ENCODE measurements at regions not wholly inside any gene's neighbourhood (a gene's known extent, or its start where the extent isn't known, plus 50 kb on each side); places are given as distances from the start of the nearest gene placed in this dataset.

- peaks cover 4% of the 10 kb centered on the region for H3K4me1 ChIP-seq (ENCODE audit: insufficient read depth, insufficient read length)
- no peak for TF ChIP-seq ZNF274 (IDR thresholded peaks at IDR 0.05; ENCODE audit: low read depth, low read length)
- TF ChIP-seq YY1 (IDR thresholded peaks at IDR 0.05; ENCODE audit: insufficient read depth, insufficient read length) = no peak
- no peak for TF ChIP-seq SUZ12 (IDR thresholded peaks at IDR 0.05; ENCODE audit: extremely low read depth, insufficient read depth, insufficient read length)
- no peaks in the 10 kb centered on the region for H3K9me3 ChIP-seq (ENCODE audit: insufficient read depth, low read length)
- H3K4me3 ChIP-seq (ENCODE audit: insufficient read length, low read depth) = no peak overlapping the region
- DNase-seq (ENCODE audit: low read depth, low spot score) = no peak
- H3K36me3 ChIP-seq (ENCODE audit: insufficient read depth, insufficient read length, low read length) = no peaks in the 10 kb centered on the region
- H3K27me3 ChIP-seq (ENCODE audit: insufficient read depth, insufficient read length) = peaks cover 10% of the 10 kb centered on the region
- H3K9ac ChIP-seq (ENCODE audit: insufficient read length, low read depth) = no peak overlapping the region
Observed at GRCh38 chr17:36816214-36816906, 120.9 kb upstream of the LHX1 start.

- Histone ChIP-seq H3K9ac (ENCODE audit: insufficient read length, low read depth) (peak overlapping the region; percentile 21), H3K9me3 (ENCODE audit: insufficient read depth, low read length) (no peaks in the 10 kb centered on the region), H3K27me3 (ENCODE audit: insufficient read depth, insufficient read length) (peaks cover 10% of the 10 kb centered on the region), H3K4me3 (ENCODE audit: insufficient read length, low read depth) (no peak overlapping the region), H3K36me3 (ENCODE audit: insufficient read depth, insufficient read length, low read length) (no peaks in the 10 kb centered on the region), H3K4me1 (ENCODE audit: insufficient read depth, insufficient read length) (peaks cover 4% of the 10 kb centered on the region)
- no peak for DNase-seq (ENCODE audit: low read depth, low spot score)
- no peak for TF ChIP-seq SUZ12 (IDR thresholded peaks at IDR 0.05; ENCODE audit: extremely low read depth, insufficient read depth, insufficient read length)
- TF ChIP-seq YY1 (IDR thresholded peaks at IDR 0.05; ENCODE audit: insufficient read depth, insufficient read length) = no peak
- TF ChIP-seq ZNF274 (IDR thresholded peaks at IDR 0.05; ENCODE audit: low read depth, low read length) = no peak
Observed at GRCh38 chr17:36816907-36817288, 120.4 kb upstream of the LHX1 start.

- Histone ChIP-seq H3K9me3 (ENCODE audit: insufficient read depth, low read length) (no peaks in the 10 kb centered on the region), H3K36me3 (ENCODE audit: insufficient read depth, insufficient read length, low read length) (no peaks in the 10 kb centered on the region), H3K27me3 (ENCODE audit: insufficient read depth, insufficient read length) (peaks cover 7% of the 10 kb centered on the region), H3K4me3 (ENCODE audit: insufficient read length, low read depth) (no peak overlapping the region), H3K4me1 (ENCODE audit: insufficient read depth, insufficient read length) (peaks cover 4% of the 10 kb centered on the region), H3K9ac (ENCODE audit: insufficient read length, low read depth) (no peak overlapping the region)
- DNase-seq (ENCODE audit: low read depth, low spot score) = no peak
- TF ChIP-seq ZNF274 (IDR thresholded peaks at IDR 0.05; ENCODE audit: low read depth, low read length) (no peak), SUZ12 (IDR thresholded peaks at IDR 0.05; ENCODE audit: extremely low read depth, insufficient read depth, insufficient read length) (no peak), YY1 (IDR thresholded peaks at IDR 0.05; ENCODE audit: insufficient read depth, insufficient read length) (no peak)
Observed at GRCh38 chr17:36817483-36818048, 119.7 kb upstream of the LHX1 start.

GRCh38 chr17:36818134-36818825 lies 119.0 kb upstream of the LHX1 start:
- Histone ChIP-seq H3K4me1 (ENCODE audit: insufficient read depth, insufficient read length) (peaks cover 4% of the 10 kb centered on the region), H3K4me3 (ENCODE audit: insufficient read length, low read depth) (no peak overlapping the region), H3K9ac (ENCODE audit: insufficient read length, low read depth) (no peak overlapping the region), H3K9me3 (ENCODE audit: insufficient read depth, low read length) (no peaks in the 10 kb centered on the region), H3K27me3 (ENCODE audit: insufficient read depth, insufficient read length) (peaks cover 2% of the 10 kb centered on the region), H3K36me3 (ENCODE audit: insufficient read depth, insufficient read length, low read length) (no peaks in the 10 kb centered on the region)
- no peak for TF ChIP-seq ZNF274 (IDR thresholded peaks at IDR 0.05; ENCODE audit: low read depth, low read length)
- TF ChIP-seq SUZ12 (IDR thresholded peaks at IDR 0.05; ENCODE audit: extremely low read depth, insufficient read depth, insufficient read length) = no peak
- no peak for TF ChIP-seq YY1 (IDR thresholded peaks at IDR 0.05; ENCODE audit: insufficient read depth, insufficient read length)
- DNase-seq (ENCODE audit: low read depth, low spot score) = no peak

- H3K4me3 ChIP-seq (ENCODE audit: insufficient read length, low read depth) = no peak overlapping the region
- H3K27me3 ChIP-seq (ENCODE audit: insufficient read depth, insufficient read length) = no peaks in the 10 kb centered on the region
- H3K36me3 ChIP-seq (ENCODE audit: insufficient read depth, insufficient read length, low read length) = no peaks in the 10 kb centered on the region
- H3K4me1 ChIP-seq (ENCODE audit: insufficient read depth, insufficient read length) = peaks cover 10% of the 10 kb centered on the region
- no peaks in the 10 kb centered on the region for H3K9me3 ChIP-seq (ENCODE audit: insufficient read depth, low read length)
- DNase-seq (ENCODE audit: low read depth, low spot score) = no peak
- no peak for TF ChIP-seq ZNF274 (IDR thresholded peaks at IDR 0.05; ENCODE audit: low read depth, low read length)
- no peak for TF ChIP-seq SUZ12 (IDR thresholded peaks at IDR 0.05; ENCODE audit: extremely low read depth, insufficient read depth, insufficient read length)
- TF ChIP-seq YY1 (IDR thresholded peaks at IDR 0.05; ENCODE audit: insufficient read depth, insufficient read length) = no peak
- H3K9ac ChIP-seq (ENCODE audit: insufficient read length, low read depth) = no peak overlapping the region
Observed at GRCh38 chr17:36823850-36824677, 113.2 kb upstream of the LHX1 start.

- Histone ChIP-seq H3K9ac (ENCODE audit: insufficient read length, low read depth) (no peak overlapping the region), H3K4me1 (ENCODE audit: insufficient read depth, insufficient read length) (peaks cover 10% of the 10 kb centered on the region), H3K36me3 (ENCODE audit: insufficient read depth, insufficient read length, low read length) (no peaks in the 10 kb centered on the region), H3K4me3 (ENCODE audit: insufficient read length, low read depth) (no peak overlapping the region), H3K9me3 (ENCODE audit: insufficient read depth, low read length) (no peaks in the 10 kb centered on the region), H3K27me3 (ENCODE audit: insufficient read depth, insufficient read length) (no peaks in the 10 kb centered on the region)
- no peak for DNase-seq (ENCODE audit: low read depth, low spot score)
- TF ChIP-seq ZNF274 (IDR thresholded peaks at IDR 0.05; ENCODE audit: low read depth, low read length) (no peak), SUZ12 (IDR thresholded peaks at IDR 0.05; ENCODE audit: extremely low read depth, insufficient read depth, insufficient read length) (no peak), YY1 (IDR thresholded peaks at IDR 0.05; ENCODE audit: insufficient read depth, insufficient read length) (no peak)
Observed at GRCh38 chr17:36824678-36825101, 112.6 kb upstream of the LHX1 start.

All from NT2/D1 (cell line).